ENCODE measurements at regions not wholly inside any gene's neighbourhood (a gene's known extent, or its start where the extent isn't known, plus 50 kb on each side); places are given as distances from the start of the nearest gene placed in this dataset.
"Not testable (repeated sequence)": the region's sequence is repeated elsewhere in the genome, so short reads cannot be mapped to it uniquely, and the experiment has no call there.

DNA sequence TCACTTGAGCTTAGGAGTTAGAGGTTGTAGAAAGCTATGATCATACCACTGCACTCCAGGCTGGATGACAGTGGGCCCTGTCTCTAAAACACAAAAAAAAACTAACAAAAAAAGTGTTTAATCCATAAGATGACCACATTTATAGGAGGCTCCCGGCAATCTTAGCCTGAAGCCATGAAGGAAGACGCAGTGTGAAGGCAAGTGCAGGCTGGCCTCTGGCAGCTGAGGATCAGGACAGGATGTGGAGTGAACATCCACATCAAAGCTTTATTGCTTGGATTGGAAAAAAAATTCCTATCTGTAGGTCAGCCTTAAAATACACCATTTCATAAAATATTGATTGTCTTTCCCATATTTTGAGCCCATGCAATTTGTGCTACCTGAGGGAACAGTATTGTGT is 115.9 kb upstream of the SIMC1 start:
- H3K36me3 ChIP-seq, H3K9me3 ChIP-seq, H3K4me3 ChIP-seq, DNase-seq, H3K27me3 ChIP-seq: not testable (repeated sequence)

GRCh38 chr5:176124120-176124519 is 114.1 kb upstream of the SIMC1 start:
- not testable (repeated sequence) for H3K36me3 ChIP-seq, H3K4me3 ChIP-seq, H3K9me3 ChIP-seq, H3K27me3 ChIP-seq, DNase-seq

GRCh38 chr5:176131771-176132170 is 106.5 kb upstream of the SIMC1 start:
- Histone ChIP-seq H3K9me3 (no peaks in the 10 kb centered on the region), H3K36me3 (no peaks in the 10 kb centered on the region), H3K27me3 (no peaks in the 10 kb centered on the region), H3K4me3 (no peak overlapping the region)
- DNase-seq: no peak

- H3K4me3 ChIP-seq: no peak overlapping the region
- H3K27me3 ChIP-seq: no peaks in the 10 kb centered on the region
- DNase-seq: no peak
- no peaks in the 10 kb centered on the region for H3K9me3 ChIP-seq
- no peaks in the 10 kb centered on the region for H3K36me3 ChIP-seq
Measured at GRCh38 chr5:176132471-176133288, 105.5 kb upstream of the SIMC1 start.

DNA sequence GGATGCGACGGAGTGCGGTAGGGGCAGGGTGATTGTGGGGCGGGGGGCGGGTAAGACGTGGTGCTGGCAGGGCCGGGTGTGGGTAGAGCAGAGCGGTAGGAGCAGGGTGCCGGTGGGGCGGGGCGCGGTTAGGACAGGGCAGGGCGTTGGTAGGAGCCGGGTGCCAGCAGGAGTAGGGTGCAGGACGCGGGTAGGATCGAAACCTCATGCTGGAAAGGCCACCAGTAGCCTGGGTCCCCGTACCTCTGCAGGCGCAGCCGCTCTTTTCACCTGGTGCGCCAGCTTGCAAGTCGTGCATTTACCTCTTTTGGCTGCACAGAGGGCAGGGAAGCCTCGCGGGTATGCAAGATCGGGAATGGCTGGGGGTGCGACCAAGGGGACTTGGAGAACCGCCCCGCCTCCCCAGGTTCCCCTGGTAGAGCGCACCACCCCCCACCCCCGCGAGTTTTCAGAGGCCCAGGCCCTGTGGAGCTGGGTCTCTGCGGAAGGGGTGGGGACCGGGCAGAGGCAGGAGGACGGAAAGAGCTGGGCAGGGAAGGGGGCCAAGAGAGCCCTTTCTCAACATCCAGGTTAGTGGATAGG is 104.8 kb upstream of the SIMC1 start:
- Histone ChIP-seq H3K27me3 (no peaks in the 10 kb centered on the region), H3K4me3 (no peak overlapping the region), H3K36me3 (no peaks in the 10 kb centered on the region), H3K9me3 (no peaks in the 10 kb centered on the region)
- DNase-seq: no peak

DNA sequence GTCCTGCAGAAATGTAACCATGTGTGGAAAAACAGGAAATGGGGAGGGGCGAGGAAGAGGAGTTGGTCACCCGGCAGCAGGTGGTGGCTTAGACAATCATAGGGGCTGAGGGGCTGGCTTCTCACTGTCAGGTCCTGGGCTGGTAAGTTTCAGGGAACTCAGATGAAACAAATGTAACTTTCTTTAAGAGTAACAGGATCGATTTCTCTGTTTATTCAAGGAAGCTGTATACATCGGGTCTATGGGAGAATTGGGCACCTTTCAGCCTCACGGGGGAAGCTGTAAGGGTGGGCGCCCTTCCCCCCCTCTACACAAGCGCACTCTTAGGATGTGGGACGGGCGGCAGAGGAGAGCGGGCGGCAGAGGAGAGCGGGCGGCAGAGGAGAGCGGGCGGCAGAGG is 104.3 kb upstream of the SIMC1 start:
- Histone ChIP-seq H3K9me3 (no peaks in the 10 kb centered on the region), H3K36me3 (no peaks in the 10 kb centered on the region), H3K27me3 (no peaks in the 10 kb centered on the region), H3K4me3 (no peak overlapping the region)
- DNase-seq: no peak

- Histone ChIP-seq H3K27me3 (no peaks in the 10 kb centered on the region), H3K36me3 (no peaks in the 10 kb centered on the region), H3K9me3 (no peaks in the 10 kb centered on the region), H3K4me3 (no peak overlapping the region)
- no peak for DNase-seq
Measured at GRCh38 chr5:176134529-176135223, 103.5 kb upstream of the SIMC1 start.

DNA sequence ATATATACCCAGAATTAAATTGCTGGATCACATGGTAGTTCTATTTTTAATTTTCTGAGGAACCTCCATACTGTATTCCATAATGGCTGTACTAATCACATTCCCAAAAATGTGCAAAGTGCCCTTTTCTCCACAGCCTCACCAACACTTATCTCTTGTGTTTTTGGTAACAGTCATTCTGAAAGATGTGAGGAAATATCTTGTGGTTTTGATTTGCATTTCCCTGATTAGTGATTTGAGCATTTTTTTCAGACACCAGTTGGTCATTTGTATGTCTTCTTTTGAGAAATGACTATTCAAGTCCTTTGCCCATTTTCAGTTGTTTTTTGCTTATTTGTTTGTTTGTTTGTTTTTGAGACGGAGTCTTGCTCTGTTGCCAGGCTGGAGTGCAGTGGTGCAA is 98.1 kb upstream of the SIMC1 start:
- not testable (repeated sequence) for H3K27me3 ChIP-seq

GRCh38 chr5:176144508-176144907 is 93.7 kb upstream of the SIMC1 start:
- no peak overlapping the region for H3K4me3 ChIP-seq
- H3K9me3 ChIP-seq: no peaks in the 10 kb centered on the region
- H3K27me3 ChIP-seq: no peaks in the 10 kb centered on the region
- no peaks in the 10 kb centered on the region for H3K36me3 ChIP-seq
- DNase-seq: no peak

More for the DNA sequence above, 98.1 kb upstream of the SIMC1 start:
- not testable (repeated sequence) for H3K36me3 ChIP-seq, H3K4me3 ChIP-seq, DNase-seq, H3K9me3 ChIP-seq

DNA sequence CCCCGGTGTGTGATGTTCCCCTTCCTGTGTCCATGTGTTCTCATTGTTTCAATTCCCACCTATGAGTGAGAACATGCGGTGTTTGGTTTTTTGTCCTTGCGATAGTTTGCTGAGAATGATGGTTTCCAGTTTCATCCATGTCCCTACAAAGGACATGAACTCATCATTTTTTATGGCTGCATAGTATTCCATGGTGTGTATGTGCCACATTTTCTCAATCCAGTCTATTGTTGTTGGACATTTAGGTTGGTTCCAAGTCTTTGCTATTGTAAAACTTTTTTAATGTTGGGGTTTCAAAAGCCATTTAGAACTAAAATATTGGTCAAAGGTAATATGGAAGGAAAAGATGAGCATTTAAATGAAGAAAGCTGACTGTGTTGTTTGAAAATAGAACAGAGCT is 88.3 kb upstream of the SIMC1 start:
- H3K27me3 ChIP-seq, H3K4me3 ChIP-seq, H3K9me3 ChIP-seq, DNase-seq, H3K36me3 ChIP-seq: not testable (repeated sequence)

DNA sequence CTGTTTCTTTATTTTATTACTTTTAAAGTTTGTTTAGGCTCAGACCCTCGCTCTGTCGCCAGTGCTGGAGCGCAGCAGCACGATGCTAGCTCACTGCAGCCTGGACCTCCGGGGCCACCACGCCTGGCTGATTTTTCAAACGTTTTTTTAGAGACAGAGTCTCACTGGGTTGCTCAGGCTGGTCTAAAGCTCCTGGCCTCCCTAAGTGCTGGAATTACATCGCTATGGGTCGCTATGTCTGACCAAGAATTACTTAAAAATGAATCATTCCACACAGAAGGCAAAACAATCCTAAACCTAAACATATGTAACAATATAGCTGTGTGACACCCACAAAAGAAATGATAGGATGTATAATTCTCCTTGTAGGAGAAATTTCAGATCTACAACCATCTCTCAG is 86.9 kb upstream of the SIMC1 start:
- peak; percentile 64 for DNase-seq
- H3K4me3 ChIP-seq: no peak overlapping the region
- no peaks in the 10 kb centered on the region for H3K27me3 ChIP-seq
- H3K9me3 ChIP-seq: no peaks in the 10 kb centered on the region
- H3K36me3 ChIP-seq: no peaks in the 10 kb centered on the region

DNA sequence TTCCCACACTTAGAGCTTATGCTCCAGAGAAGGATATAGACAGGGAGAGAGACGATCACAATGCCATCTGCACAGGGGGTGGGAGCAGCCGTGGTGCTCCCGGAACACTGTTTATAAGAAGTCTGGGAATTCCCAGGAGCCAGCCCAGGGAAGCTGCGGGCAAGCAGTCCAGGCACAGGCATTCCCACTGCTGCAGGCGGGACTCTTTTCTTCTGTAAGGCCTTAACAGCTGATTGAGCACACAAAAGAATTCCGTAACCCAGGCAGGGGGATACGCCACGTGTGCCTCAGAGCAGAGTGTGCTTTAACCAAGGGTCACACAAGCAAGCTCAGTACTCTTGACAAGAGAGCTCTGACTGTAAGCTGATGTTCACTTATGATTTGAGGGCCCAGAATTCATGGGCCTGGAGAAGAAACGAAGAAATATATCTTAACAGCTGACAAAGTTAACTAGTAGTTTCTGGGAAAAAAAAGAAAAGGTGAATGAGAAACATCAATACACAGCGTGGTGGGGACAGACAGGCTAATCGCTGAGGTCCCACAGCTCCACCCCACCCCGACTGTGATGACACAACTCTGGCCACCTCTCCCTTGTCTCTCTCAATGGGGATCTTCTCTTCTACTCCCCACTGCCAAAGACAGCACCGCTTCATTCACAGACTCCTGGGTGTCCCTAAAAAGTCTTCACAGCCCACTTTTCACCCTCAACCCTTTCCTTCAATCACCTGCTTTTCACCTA is 85.9 kb upstream of the SIMC1 start:
- no peak for DNase-seq
- Histone ChIP-seq H3K27me3 (no peaks in the 10 kb centered on the region), H3K4me3 (no peak overlapping the region), H3K9me3 (no peaks in the 10 kb centered on the region), H3K36me3 (no peaks in the 10 kb centered on the region)

- no peak overlapping the region for H3K4me3 ChIP-seq
- no peaks in the 10 kb centered on the region for H3K27me3 ChIP-seq
- no peak for DNase-seq
- no peaks in the 10 kb centered on the region for H3K36me3 ChIP-seq
- no peaks in the 10 kb centered on the region for H3K9me3 ChIP-seq
Measured at GRCh38 chr5:176152930-176153311, 85.3 kb upstream of the SIMC1 start.

GRCh38 chr5:176153741-176154140 is 84.5 kb upstream of the SIMC1 start:
- DNase-seq: peak; percentile 98
- Histone ChIP-seq H3K27me3 (no peaks in the 10 kb centered on the region), H3K4me3 (no peak overlapping the region), H3K9me3 (no peaks in the 10 kb centered on the region), H3K36me3 (no peaks in the 10 kb centered on the region)

DNA sequence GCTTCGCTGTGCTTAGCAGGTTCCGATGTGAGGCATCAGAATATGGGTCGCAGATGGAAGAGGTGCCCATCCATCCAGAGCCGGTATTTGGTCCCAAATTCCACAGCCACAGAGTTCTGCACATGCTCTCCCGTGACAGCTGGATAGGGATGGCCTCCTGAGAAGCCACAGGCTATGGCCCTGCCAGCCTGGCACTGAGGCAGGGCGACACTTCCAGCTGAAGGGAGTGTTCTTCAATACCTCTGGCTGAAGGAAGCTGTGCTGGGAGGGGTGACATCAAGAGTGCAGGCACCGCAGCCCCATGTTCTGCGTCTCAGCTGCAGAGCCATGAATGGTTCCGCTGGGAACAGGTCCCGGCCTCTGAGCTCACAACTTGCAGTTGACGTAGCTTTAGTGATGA is 83.4 kb upstream of the SIMC1 start:
- no peaks in the 10 kb centered on the region for H3K9me3 ChIP-seq
- H3K4me3 ChIP-seq: no peak overlapping the region
- H3K27me3 ChIP-seq: no peaks in the 10 kb centered on the region
- no peak for DNase-seq
- H3K36me3 ChIP-seq: no peaks in the 10 kb centered on the region

DNA sequence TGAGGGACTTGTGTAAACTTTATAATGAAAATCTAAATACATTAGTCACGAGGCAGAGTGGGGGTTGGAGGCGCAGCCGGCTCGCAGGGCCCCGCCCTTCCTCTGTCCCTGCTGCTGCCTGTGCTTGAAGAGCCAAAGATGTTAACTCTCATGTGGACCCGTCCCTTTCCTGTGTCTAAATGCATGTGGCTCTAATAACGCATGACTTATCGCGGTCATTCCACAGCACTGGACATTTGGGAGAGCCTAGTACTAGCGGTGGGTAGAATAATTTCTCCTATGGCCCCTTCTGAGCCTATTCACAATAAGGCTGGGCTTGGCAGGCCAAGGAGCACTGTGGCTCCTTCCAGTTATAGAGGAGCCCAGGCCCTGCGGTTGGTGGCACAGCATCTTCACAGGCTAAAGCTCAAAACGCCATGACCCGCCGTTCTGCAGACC is 82.3 kb upstream of the SIMC1 start:
- no peak overlapping the region for H3K4me3 ChIP-seq
- H3K27me3 ChIP-seq: no peaks in the 10 kb centered on the region
- no peaks in the 10 kb centered on the region for H3K36me3 ChIP-seq
- no peaks in the 10 kb centered on the region for H3K9me3 ChIP-seq
- peak; percentile 84 for DNase-seq

GRCh38 chr5:176157656-176158055 is 80.6 kb upstream of the SIMC1 start:
- no peaks in the 10 kb centered on the region for H3K9me3 ChIP-seq
- H3K4me3 ChIP-seq: no peak overlapping the region
- no peaks in the 10 kb centered on the region for H3K27me3 ChIP-seq
- peak; percentile 87 for DNase-seq
- H3K36me3 ChIP-seq: no peaks in the 10 kb centered on the region

Measured in MG63 (cell line).